ENCODE measurements at regions not wholly inside any gene's neighbourhood (a gene's known extent, or its start where the extent isn't known, plus 50 kb on each side); places are given as distances from the start of the nearest gene placed in this dataset.

DNA sequence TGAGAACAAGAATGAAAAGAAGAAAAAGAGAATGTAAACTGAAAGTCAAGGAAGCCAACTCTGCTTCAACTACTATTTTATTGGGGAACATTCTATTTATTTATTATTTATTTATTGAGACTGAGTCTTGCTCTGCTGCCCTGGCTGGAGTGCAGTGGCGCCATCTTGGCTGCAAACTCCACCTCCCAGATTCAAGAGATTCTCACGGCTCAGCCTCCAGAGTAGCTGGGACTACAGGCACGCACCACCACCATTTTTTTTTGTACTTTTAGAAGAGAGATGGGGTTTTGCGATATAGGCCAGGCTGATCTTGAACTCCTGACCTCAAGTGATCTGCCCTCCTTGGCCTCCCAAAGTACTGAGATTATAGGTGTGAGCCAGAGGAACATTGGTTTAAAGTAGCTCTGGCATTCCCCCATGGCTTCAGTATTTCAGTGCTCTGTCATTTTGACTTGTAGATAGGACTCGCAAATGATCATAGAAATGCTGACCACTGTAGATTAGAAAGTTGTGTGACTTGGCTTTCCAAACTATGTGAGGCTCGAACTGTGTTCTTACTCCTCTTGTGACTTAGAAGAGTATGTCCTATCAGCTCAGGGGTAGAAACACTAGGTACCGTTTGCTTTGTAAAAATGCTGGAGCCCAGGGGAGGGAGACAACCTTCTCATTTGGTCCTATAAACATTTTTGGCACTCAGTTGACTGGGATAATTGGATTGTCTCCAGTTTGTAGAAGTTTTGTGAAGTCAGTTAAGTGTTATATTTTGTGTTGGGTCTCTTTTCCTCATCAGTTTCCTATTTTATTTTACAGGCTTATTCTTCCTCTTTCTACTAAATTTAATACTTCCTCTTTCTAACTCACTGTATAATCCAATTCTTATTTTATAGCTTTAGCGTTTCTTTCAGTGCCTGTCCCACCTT, 544.9 kb upstream of the CITED2 start:
- H2BK5ac ChIP-seq (ENCODE audit: low read depth, low read length, poor library complexity, severe bottlenecking), result no peak overlapping the region
- no peak overlapping the region for H3K4me3 ChIP-seq (ENCODE audit: insufficient read depth in 1 of 2, low read depth in 1 of 2, low read length in 2 of 2)
- H2AFZ ChIP-seq (ENCODE audit: low read depth, low read length), result no peak overlapping the region
- no peaks in the 10 kb centered on the region for H3K36me3 ChIP-seq (ENCODE audit: control insufficient read depth in 1 of 2, insufficient read depth in 2 of 2, low read depth in 1 of 2, low read length in 2 of 2)
- no peaks in the 10 kb centered on the region for H3K27me3 ChIP-seq (ENCODE audit: control insufficient read depth in 1 of 2, insufficient read depth in 1 of 2, low read length in 2 of 2)
- H2BK12ac ChIP-seq (ENCODE audit: low read length in 2 of 2), result peak overlapping the region in 1 of 2 experiments; percentile 47
- DNase-seq, result no peak
- H4K8ac ChIP-seq (ENCODE audit: low read length), result no peak overlapping the region
- H3K4me1 ChIP-seq (ENCODE audit: control insufficient read depth, insufficient read depth, low read depth, low read length), result no peaks in the 10 kb centered on the region
- WGBS, result 89% methylated on average over 6 of the region's 8 CpGs
- H3K4me2 ChIP-seq (ENCODE audit: low read length, poor library complexity, severe bottlenecking), result no peak overlapping the region
- H3K14ac ChIP-seq (ENCODE audit: low read length in 2 of 2), result no peak overlapping the region
- no peak overlapping the region for H3K9ac ChIP-seq (ENCODE audit: low read length)
- H3K4ac ChIP-seq (ENCODE audit: low read depth in 1 of 2, low read length in 2 of 2), result no peak overlapping the region
- H3K18ac ChIP-seq (ENCODE audit: low read depth in 1 of 2, low read length in 2 of 2), result no peak overlapping the region
- no peak overlapping the region for H3K27ac ChIP-seq (ENCODE audit: low read length, poor library complexity, severe bottlenecking)
- H2BK120ac ChIP-seq (ENCODE audit: low read depth, low read length), result no peak overlapping the region
- no peak overlapping the region for H4K91ac ChIP-seq (ENCODE audit: low read length)
- no peak overlapping the region for H2BK15ac ChIP-seq (ENCODE audit: low read depth, poor library complexity, severe bottlenecking)
- H3K9me3 ChIP-seq (ENCODE audit: control insufficient read depth, low read length), result no peaks in the 10 kb centered on the region
- H2AK5ac ChIP-seq (ENCODE audit: low read length, severe bottlenecking), result no peak overlapping the region
- H3K23ac ChIP-seq (ENCODE audit: low read length in 2 of 2), result no peak overlapping the region
- H3K79me1 ChIP-seq (replicated peaks; ENCODE audit: low read length, poor library complexity, severe bottlenecking), result no peaks in the 10 kb centered on the region

DNA sequence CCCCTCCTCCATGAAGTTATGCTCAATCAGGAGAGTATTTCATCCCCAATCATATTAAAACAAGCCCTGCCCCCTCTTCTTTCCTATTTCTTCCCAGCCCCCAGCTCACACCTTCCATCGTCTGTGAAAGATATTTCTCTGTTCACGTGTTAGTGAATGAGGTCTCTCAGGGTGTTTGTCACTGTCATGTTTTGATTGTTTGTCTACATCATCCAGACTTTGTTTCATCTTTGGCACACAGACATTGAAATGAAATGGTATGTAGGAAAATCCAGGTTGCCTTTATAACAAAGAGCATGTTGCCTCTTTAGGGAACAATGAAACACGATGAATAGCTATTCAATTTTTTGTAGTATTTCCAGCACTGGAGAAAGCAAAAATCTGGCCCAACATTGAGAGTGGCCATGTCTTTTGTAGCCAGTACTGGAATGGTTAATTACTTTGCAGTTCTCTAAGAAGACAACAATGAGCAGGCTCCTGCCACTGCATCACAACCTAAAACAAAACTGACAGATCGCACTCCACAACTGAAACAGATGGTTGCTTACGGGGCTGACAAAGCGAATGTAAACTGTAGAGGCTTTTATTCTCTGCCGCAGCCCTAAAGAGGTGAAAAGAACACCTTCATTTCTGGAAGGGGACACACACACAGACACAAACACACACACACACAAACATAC, 543.6 kb upstream of the CITED2 start:
- H2AK5ac ChIP-seq (ENCODE audit: low read length, severe bottlenecking), result no peak overlapping the region

DNA sequence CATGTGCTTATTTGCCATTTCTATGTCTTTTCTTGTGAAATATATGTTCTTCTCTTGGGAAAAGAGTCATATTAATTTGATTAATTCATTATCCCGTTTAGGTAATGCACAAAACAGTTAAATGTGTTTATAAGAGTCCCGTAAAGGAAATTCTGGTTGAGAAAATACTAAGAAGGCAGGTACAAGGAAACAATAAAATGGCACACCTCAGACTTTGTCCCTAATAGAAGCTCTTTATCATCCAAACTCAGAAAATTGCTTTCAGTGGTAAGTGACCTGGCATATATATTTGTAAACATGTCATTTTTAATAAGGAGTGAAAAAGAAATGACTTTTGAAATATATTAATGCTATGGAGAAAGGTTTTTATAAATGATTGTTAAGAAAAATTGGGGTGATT, 540.5 kb upstream of the CITED2 start:
- Histone ChIP-seq H2AK5ac (ENCODE audit: low read length, severe bottlenecking) (no peak overlapping the region), H4K91ac (ENCODE audit: low read length) (no peak overlapping the region), H4K8ac (ENCODE audit: low read length) (no peak overlapping the region), H2BK120ac (ENCODE audit: low read depth, low read length) (no peak overlapping the region), H2BK15ac (ENCODE audit: low read depth, poor library complexity, severe bottlenecking) (no peak overlapping the region), H3K36me3 (ENCODE audit: control insufficient read depth in 1 of 2, insufficient read depth in 2 of 2, low read depth in 1 of 2, low read length in 2 of 2) (no peaks in the 10 kb centered on the region), H3K4me3 (ENCODE audit: insufficient read depth in 1 of 2, low read depth in 1 of 2, low read length in 2 of 2) (no peak overlapping the region), H2BK12ac (ENCODE audit: low read length in 2 of 2) (no peak overlapping the region), H2AFZ (ENCODE audit: low read depth, low read length) (no peak overlapping the region), H3K18ac (ENCODE audit: low read depth in 1 of 2, low read length in 2 of 2) (no peak overlapping the region), H2BK5ac (ENCODE audit: low read depth, low read length, poor library complexity, severe bottlenecking) (no peak overlapping the region), H3K27me3 (ENCODE audit: control insufficient read depth in 1 of 2, insufficient read depth in 1 of 2, low read length in 2 of 2) (no peaks in the 10 kb centered on the region), H3K4ac (ENCODE audit: low read depth in 1 of 2, low read length in 2 of 2) (no peak overlapping the region), H3K79me1 (replicated peaks; ENCODE audit: low read length, poor library complexity, severe bottlenecking) (no peaks in the 10 kb centered on the region), H3K4me1 (ENCODE audit: control insufficient read depth, insufficient read depth, low read depth, low read length) (no peaks in the 10 kb centered on the region), H3K23ac (ENCODE audit: low read length in 2 of 2) (no peak overlapping the region), H3K9me3 (ENCODE audit: control insufficient read depth, low read length) (no peaks in the 10 kb centered on the region), H3K27ac (ENCODE audit: low read length, poor library complexity, severe bottlenecking) (no peak overlapping the region), H3K14ac (ENCODE audit: low read length in 2 of 2) (no peak overlapping the region), H3K9ac (ENCODE audit: low read length) (no peak overlapping the region), H3K4me2 (ENCODE audit: low read length, poor library complexity, severe bottlenecking) (no peak overlapping the region)
- DNase-seq, result no peak
- 100% methylated on average over 1 of the region's 2 CpGs for WGBS

More for the DNA sequence above, 543.6 kb upstream of the CITED2 start:
- H2BK15ac ChIP-seq (ENCODE audit: low read depth, poor library complexity, severe bottlenecking), result no peak overlapping the region
- no peak overlapping the region for H3K4me2 ChIP-seq (ENCODE audit: low read length, poor library complexity, severe bottlenecking)
- peak overlapping the region; percentile 27 for H2BK120ac ChIP-seq (ENCODE audit: low read depth, low read length)
- H4K91ac ChIP-seq (ENCODE audit: low read length), result no peak overlapping the region
- H3K18ac ChIP-seq (ENCODE audit: low read depth in 1 of 2, low read length in 2 of 2), result peak overlapping the region in 1 of 2 experiments; percentile 62
- no peak overlapping the region for H3K9ac ChIP-seq (ENCODE audit: low read length)
- no peak overlapping the region for H2AFZ ChIP-seq (ENCODE audit: low read depth, low read length)
- H3K27ac ChIP-seq (ENCODE audit: low read length, poor library complexity, severe bottlenecking), result no peak overlapping the region
- no peak overlapping the region for H3K23ac ChIP-seq (ENCODE audit: low read length in 2 of 2)
- no peak overlapping the region for H2BK5ac ChIP-seq (ENCODE audit: low read depth, low read length, poor library complexity, severe bottlenecking)
- no peaks in the 10 kb centered on the region for H3K36me3 ChIP-seq (ENCODE audit: control insufficient read depth in 1 of 2, insufficient read depth in 2 of 2, low read depth in 1 of 2, low read length in 2 of 2)
- 71% methylated on average over 6 of the region's 7 CpGs for WGBS
- no peak overlapping the region for H3K4me3 ChIP-seq (ENCODE audit: insufficient read depth in 1 of 2, low read depth in 1 of 2, low read length in 2 of 2)
- no peak overlapping the region for H3K14ac ChIP-seq (ENCODE audit: low read length in 2 of 2)
- H3K79me1 ChIP-seq (replicated peaks; ENCODE audit: low read length, poor library complexity, severe bottlenecking), result no peaks in the 10 kb centered on the region
- H3K4me1 ChIP-seq (ENCODE audit: control insufficient read depth, insufficient read depth, low read depth, low read length), result no peaks in the 10 kb centered on the region
- H3K9me3 ChIP-seq (ENCODE audit: control insufficient read depth, low read length), result no peaks in the 10 kb centered on the region
- H3K4ac ChIP-seq (ENCODE audit: low read depth in 1 of 2, low read length in 2 of 2), result peak overlapping the region in 1 of 2 experiments; percentile 47
- DNase-seq, result peak; percentile 31
- no peaks in the 10 kb centered on the region for H3K27me3 ChIP-seq (ENCODE audit: control insufficient read depth in 1 of 2, insufficient read depth in 1 of 2, low read length in 2 of 2)
- peak overlapping the region; percentile 78 for H4K8ac ChIP-seq (ENCODE audit: low read length)
- H2BK12ac ChIP-seq (ENCODE audit: low read length in 2 of 2), result peak overlapping the region; percentile 54 to 61

DNA sequence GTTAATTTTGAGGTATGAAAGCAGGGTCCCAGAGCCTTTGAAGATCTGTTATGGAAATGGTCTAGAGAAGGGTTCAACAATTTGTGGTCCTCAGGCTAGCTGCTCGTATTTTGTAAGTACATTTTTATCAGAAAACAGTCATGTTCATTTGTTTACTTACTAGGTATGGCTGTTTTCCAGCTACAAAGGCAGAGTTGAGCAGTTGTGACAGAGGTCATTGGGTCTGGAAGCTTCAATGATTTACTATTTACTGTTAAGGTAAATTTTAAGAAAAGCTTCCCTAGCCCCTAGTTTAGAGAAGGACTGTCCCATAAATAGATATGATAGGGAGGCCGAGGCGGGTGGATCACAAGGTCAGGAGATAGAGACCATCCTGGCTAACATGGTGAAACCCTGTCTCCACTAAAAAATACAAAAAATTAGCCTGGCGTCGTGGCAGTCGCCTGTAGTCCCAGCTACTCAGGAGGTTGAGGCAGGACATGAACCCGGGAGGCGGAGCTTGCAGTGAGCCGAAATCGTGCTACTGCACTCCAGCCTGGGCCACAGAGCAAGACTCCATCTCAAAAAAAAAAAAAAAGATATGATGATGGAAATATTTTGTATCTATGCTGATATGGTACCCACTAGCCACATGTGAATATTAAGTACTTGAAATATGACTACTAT, 538.4 kb upstream of the CITED2 start:
- Histone ChIP-seq H3K79me1 (replicated peaks; ENCODE audit: low read length, poor library complexity, severe bottlenecking) (no peaks in the 10 kb centered on the region), H3K9ac (ENCODE audit: low read length) (no peak overlapping the region), H2BK120ac (ENCODE audit: low read depth, low read length) (no peak overlapping the region), H4K91ac (ENCODE audit: low read length) (no peak overlapping the region), H3K27ac (ENCODE audit: low read length, poor library complexity, severe bottlenecking) (no peak overlapping the region), H3K23ac (ENCODE audit: low read length in 2 of 2) (no peak overlapping the region), H2BK12ac (ENCODE audit: low read length in 2 of 2) (no peak overlapping the region), H3K4me2 (ENCODE audit: low read length, poor library complexity, severe bottlenecking) (no peak overlapping the region), H3K18ac (ENCODE audit: low read depth in 1 of 2, low read length in 2 of 2) (no peak overlapping the region), H3K9me3 (ENCODE audit: control insufficient read depth, low read length) (no peaks in the 10 kb centered on the region), H2BK5ac (ENCODE audit: low read depth, low read length, poor library complexity, severe bottlenecking) (no peak overlapping the region), H3K14ac (ENCODE audit: low read length in 2 of 2) (no peak overlapping the region), H3K4me1 (ENCODE audit: control insufficient read depth, insufficient read depth, low read depth, low read length) (no peaks in the 10 kb centered on the region), H3K27me3 (ENCODE audit: control insufficient read depth in 1 of 2, insufficient read depth in 1 of 2, low read length in 2 of 2) (no peaks in the 10 kb centered on the region), H2BK15ac (ENCODE audit: low read depth, poor library complexity, severe bottlenecking) (no peak overlapping the region), H4K8ac (ENCODE audit: low read length) (no peak overlapping the region), H3K36me3 (ENCODE audit: control insufficient read depth in 1 of 2, insufficient read depth in 2 of 2, low read depth in 1 of 2, low read length in 2 of 2) (no peaks in the 10 kb centered on the region), H3K4ac (ENCODE audit: low read depth in 1 of 2, low read length in 2 of 2) (no peak overlapping the region), H3K4me3 (ENCODE audit: insufficient read depth in 1 of 2, low read depth in 1 of 2, low read length in 2 of 2) (no peak overlapping the region), H2AFZ (ENCODE audit: low read depth, low read length) (no peak overlapping the region), H2AK5ac (ENCODE audit: low read length, severe bottlenecking) (no peak overlapping the region)
- WGBS, result 94% methylated on average over 6 of the region's 10 CpGs
- peak; percentile 18 for DNase-seq
